GM23248 (cell line): ENCODE measurements at regions not wholly inside any gene's neighbourhood (a gene's known extent, or its start where the extent isn't known, plus 50 kb on each side); places are given as distances from the start of the nearest gene placed in this dataset.
"Not testable (repeated sequence)": the region's sequence is repeated elsewhere in the genome, so short reads cannot be mapped to it uniquely, and the experiment has no call there.

ENCODE experiments used
- DNase-seq: peaks from one replicate; pipeline ENCODE4 v3.0.0-alpha.2; 2015
- H2AFZ ChIP-seq: fragments of 200-600 bp; sonication (generic); 2 replicates; pipeline ENCODE4 v1.6.1; 2016; ENCODE audit warnings: antibody characterized with exemption
- H3F3A ChIP-seq: fragments of 200-600 bp; sonication (generic); 2 replicates; pipeline ENCODE4 v1.6.1; 2016; ENCODE audit warnings: mild to moderate bottlenecking, antibody characterized with exemption, mixed run types; ENCODE audit not compliant: insufficient read depth
- H3K27ac ChIP-seq: fragments of 200-600 bp; sonication (generic); 2 replicates; pipeline ENCODE4 v1.5.1; 2016; ENCODE audit warnings: mild to moderate bottlenecking
- H3K27me3 ChIP-seq: fragments of 200-600 bp; sonication (generic); replicated peaks from 2 replicates; pipeline ENCODE4 v1.6.1; 2016; ENCODE audit warnings: mild to moderate bottlenecking; ENCODE audit not compliant: insufficient read depth
- H3K36me3 ChIP-seq: fragments of 200-600 bp; sonication (generic); 2 replicates; pipeline ENCODE4 v1.6.1; 2016; ENCODE audit warnings: low read depth, mild to moderate bottlenecking
- H3K4me1 ChIP-seq: fragments of 200-600 bp; sonication (generic); 2 replicates; pipeline ENCODE4 v1.6.1; 2016; ENCODE audit warnings: mild to moderate bottlenecking; ENCODE audit not compliant: insufficient read depth
- H3K4me2 ChIP-seq: fragments of 200-600 bp; sonication (generic); one replicate; pipeline ENCODE4 v1.6.1; 2016; ENCODE audit warnings: mild to moderate bottlenecking; ENCODE audit not compliant: unreplicated experiment
- H3K4me3 ChIP-seq: fragments of 200-600 bp; sonication (generic); 2 replicates; pipeline ENCODE4 v1.5.1; 2016; ENCODE audit warnings: mild to moderate bottlenecking
- H3K79me2 ChIP-seq: fragments of 200-600 bp; sonication (generic); 2 replicates; pipeline ENCODE4 v1.6.1; 2016; ENCODE audit warnings: mild to moderate bottlenecking; ENCODE audit not compliant: insufficient read depth
- H3K9ac ChIP-seq: fragments of 200-600 bp; sonication (generic); 2 replicates; pipeline ENCODE4 v1.6.1; 2016; ENCODE audit warnings: mild to moderate bottlenecking
- H3K9me2 ChIP-seq: fragments of 200-600 bp; sonication (generic); 2 replicates; pipeline ENCODE4 v1.6.1; 2016; ENCODE audit warnings: mixed run types, mild to moderate bottlenecking, moderate library complexity; ENCODE audit not compliant: insufficient read depth
- H3K9me3 ChIP-seq: fragments of 200-600 bp; sonication (generic); one replicate; pipeline ENCODE4 v1.6.1; 2017; ENCODE audit warnings: low read depth
- H4K20me1 ChIP-seq: fragments of 200-600 bp; sonication (generic); 2 replicates; pipeline ENCODE4 v1.6.0; 2016; ENCODE audit not compliant: insufficient read depth
- EZH2 ChIP-seq: fragments of 200-600 bp; sonication (generic); IDR thresholded peaks from 2 replicates; pipeline ENCODE4 v1.6.1; 2018; ENCODE audit warnings: antibody characterized with exemption, mild to moderate bottlenecking; ENCODE audit not compliant: insufficient read depth, poor library complexity, severe bottlenecking
- EZH2phosphoT487 ChIP-seq: fragments of 200-600 bp; sonication (generic); IDR thresholded peaks from 2 replicates; pipeline ENCODE4 v1.6.1; 2018; ENCODE audit warnings: antibody characterized with exemption, moderate library complexity, mild to moderate bottlenecking, low read depth; ENCODE audit not compliant: insufficient read depth
- WGBS, 2 experiments: methylation state at CpG; one replicate each; pipeline ENCODE4 v1.1.6; 2015 to 2017; ENCODE audit warnings: low lambda C conversion rate in 2 of 2, low coverage in 1 of 2; ENCODE audit errors: missing lambda C conversion rate in 2 of 2; 5-methylcytosine and 5-hydroxymethylcytosine counted together
- in situ Hi-C: fragments of 300-500 bp; cut with MboI; formaldehyde crosslinking; loops from 2 replicates; pipeline ENCODE4 v1.15.0; 2020

DNA sequence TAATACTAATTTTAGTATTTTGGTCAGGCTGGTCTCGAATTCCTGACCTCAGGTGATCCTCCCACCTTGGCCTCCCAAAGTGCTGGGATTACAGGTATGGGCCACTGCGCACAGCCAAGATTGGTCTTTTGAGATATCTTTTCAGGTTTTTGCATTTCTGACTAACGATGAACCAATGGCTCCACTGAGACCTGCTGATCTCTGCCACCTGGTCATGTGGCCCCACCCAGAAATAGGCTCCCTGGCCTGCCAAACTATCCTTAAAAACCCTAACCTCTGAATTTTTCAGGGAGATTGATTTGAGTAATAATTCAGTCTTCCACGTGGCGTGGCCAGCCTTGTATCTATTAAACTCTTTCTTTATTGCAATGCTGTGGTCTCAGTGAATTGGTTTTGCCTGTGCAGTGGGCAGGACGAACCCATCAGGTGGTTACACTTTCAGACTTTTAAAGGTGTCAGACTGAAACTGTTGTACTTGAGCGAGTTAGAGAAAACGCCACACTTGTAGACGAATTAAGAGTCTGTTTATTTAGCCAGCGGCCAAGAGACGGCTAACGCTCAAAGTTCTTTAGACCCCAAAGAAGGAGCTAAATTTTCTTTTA, 85.8 kb upstream of the MSH6 start:
- TF ChIP-seq EZH2 (no peak), EZH2phosphoT487 (no peak)
- no peak overlapping the region for H3K27ac ChIP-seq
- no peaks in the 10 kb centered on the region for H3K4me1 ChIP-seq
- H3K79me2 ChIP-seq, result no peaks in the 10 kb centered on the region
- H3K9me3 ChIP-seq, result no peaks in the 10 kb centered on the region
- no peak overlapping the region for H2AFZ ChIP-seq
- DNase-seq, result no peak
- in situ Hi-C loops, result no loop called here
- H3K9ac ChIP-seq, result no peak overlapping the region
- no peak overlapping the region for H3K4me3 ChIP-seq
- WGBS, 2 experiments, result 66 to 67% methylated on average over 12 of the region's 12 CpGs
- H4K20me1 ChIP-seq, result no peaks in the 10 kb centered on the region
- no peaks in the 10 kb centered on the region for H3K36me3 ChIP-seq
- no peaks in the 10 kb centered on the region for H3K27me3 ChIP-seq
- no peaks in the 10 kb centered on the region for H3K9me2 ChIP-seq
- no peak overlapping the region for H3K4me2 ChIP-seq
- H3F3A ChIP-seq, result no peaks in the 10 kb centered on the region

DNA sequence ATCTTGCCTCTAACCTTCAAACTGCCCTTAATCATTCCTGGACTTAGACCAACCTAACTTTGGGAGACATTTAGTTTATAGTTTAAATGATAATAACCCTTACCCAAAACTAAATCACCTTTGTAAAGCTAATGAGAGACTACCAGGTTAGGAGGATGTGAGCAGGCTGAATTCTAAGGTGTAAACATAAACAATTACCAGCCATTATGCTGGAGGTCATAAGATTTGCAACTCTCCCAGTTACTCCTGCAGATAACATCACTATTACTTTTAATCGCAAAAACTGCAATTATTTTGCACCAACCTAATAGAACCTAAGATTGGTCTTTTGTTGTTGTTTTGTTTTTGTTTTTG, 86.5 kb upstream of the MSH6 start:
- 84 to 95% methylated on average over 1 of the region's 1 CpG for WGBS, 2 experiments
- Histone ChIP-seq H3K27me3 (no peaks in the 10 kb centered on the region), H2AFZ (no peak overlapping the region)

DNA sequence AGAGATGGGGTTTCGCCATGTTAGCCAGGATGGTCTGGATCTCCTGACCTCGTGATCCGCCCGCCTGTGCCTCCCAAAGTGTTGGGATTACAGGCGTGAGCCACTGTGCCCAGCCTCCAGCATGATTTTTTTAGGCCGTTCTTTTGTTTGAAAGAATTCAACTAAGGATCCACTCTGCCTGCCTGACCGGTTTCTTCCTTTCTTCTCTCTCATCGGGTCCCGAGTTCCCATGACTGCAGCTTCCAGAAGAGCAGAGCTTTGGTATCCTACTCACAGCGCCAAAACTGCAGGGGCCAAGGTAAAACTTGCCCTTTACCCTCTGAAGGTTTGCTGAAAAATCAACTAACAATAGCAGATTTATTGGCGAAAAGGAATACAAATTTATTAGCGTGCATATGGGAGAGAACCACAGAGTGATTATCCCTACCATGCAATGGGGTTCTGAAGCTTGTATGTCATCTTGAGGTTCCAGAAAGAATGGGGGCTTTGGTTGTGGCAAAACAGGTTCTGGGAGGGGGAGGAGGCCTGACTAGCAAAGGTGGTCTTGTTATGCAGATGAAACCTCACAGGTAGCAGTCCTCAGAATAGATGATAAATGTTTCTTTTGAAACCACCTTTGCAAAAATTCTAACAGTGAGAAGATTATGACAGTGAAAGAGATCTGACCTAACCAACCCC, 87.0 kb upstream of the MSH6 start:
- WGBS, 2 experiments, result 55 to 57% methylated on average over 12 of the region's 12 CpGs
- no peaks in the 10 kb centered on the region for H3K9me3 ChIP-seq
- H4K20me1 ChIP-seq, result no peaks in the 10 kb centered on the region
- H3K4me2 ChIP-seq, result no peak overlapping the region
- no peak overlapping the region for H2AFZ ChIP-seq
- TF ChIP-seq EZH2phosphoT487 (no peak), EZH2 (no peak)
- no peaks in the 10 kb centered on the region for H3K4me1 ChIP-seq
- DNase-seq, result no peak
- in situ Hi-C loops, result no loop called here
- no peak overlapping the region for H3K4me3 ChIP-seq
- no peaks in the 10 kb centered on the region for H3K36me3 ChIP-seq
- no peak overlapping the region for H3K27ac ChIP-seq
- no peaks in the 10 kb centered on the region for H3K9me2 ChIP-seq
- no peak overlapping the region for H3K9ac ChIP-seq
- H3K79me2 ChIP-seq, result no peaks in the 10 kb centered on the region
- no peaks in the 10 kb centered on the region for H3F3A ChIP-seq
- no peaks in the 10 kb centered on the region for H3K27me3 ChIP-seq

More for the DNA sequence above, 86.5 kb upstream of the MSH6 start:
- H3F3A ChIP-seq, result no peaks in the 10 kb centered on the region
- H3K27ac ChIP-seq, result no peak overlapping the region
- H3K4me3 ChIP-seq, result no peak overlapping the region
- no peak for DNase-seq
- TF ChIP-seq EZH2phosphoT487 (no peak), EZH2 (no peak)
- H3K36me3 ChIP-seq, result no peaks in the 10 kb centered on the region
- no peaks in the 10 kb centered on the region for H3K9me2 ChIP-seq
- no peak overlapping the region for H3K9ac ChIP-seq
- no peaks in the 10 kb centered on the region for H4K20me1 ChIP-seq
- no peak overlapping the region for H3K4me2 ChIP-seq
- H3K4me1 ChIP-seq, result no peaks in the 10 kb centered on the region
- no peaks in the 10 kb centered on the region for H3K9me3 ChIP-seq
- in situ Hi-C loops, result no loop called here
- no peaks in the 10 kb centered on the region for H3K79me2 ChIP-seq

DNA sequence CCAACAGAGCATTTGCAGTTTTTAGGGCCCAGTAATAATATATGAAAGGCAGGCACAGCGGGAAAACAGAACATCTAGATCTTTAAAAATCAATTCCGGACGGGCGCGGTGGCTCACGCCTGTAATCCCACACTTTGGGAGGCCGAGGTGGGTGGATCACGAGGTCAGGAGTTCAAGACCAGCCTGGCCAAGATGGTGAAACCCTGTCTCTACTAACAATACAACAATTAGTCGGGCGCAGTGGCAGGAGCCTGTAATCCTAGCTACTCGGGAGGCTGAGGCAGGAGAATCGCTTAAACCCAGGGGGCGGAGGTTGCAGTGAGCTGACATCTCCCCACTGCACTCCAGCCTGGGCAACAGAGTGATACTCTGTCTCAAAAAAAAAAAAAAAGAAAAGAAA, 88.5 kb upstream of the MSH6 start:
- H3K9me2 ChIP-seq, H3K27me3 ChIP-seq, H3K4me2 ChIP-seq, H3F3A ChIP-seq, H4K20me1 ChIP-seq, in situ Hi-C loops, H3K4me1 ChIP-seq, H3K9ac ChIP-seq, H3K36me3 ChIP-seq, DNase-seq, H3K4me3 ChIP-seq, H3K9me3 ChIP-seq, H3K27ac ChIP-seq, H2AFZ ChIP-seq, H3K79me2 ChIP-seq: not testable (repeated sequence)
- 78 to 79% methylated on average over 13 of the region's 13 CpGs for WGBS, 2 experiments

DNA sequence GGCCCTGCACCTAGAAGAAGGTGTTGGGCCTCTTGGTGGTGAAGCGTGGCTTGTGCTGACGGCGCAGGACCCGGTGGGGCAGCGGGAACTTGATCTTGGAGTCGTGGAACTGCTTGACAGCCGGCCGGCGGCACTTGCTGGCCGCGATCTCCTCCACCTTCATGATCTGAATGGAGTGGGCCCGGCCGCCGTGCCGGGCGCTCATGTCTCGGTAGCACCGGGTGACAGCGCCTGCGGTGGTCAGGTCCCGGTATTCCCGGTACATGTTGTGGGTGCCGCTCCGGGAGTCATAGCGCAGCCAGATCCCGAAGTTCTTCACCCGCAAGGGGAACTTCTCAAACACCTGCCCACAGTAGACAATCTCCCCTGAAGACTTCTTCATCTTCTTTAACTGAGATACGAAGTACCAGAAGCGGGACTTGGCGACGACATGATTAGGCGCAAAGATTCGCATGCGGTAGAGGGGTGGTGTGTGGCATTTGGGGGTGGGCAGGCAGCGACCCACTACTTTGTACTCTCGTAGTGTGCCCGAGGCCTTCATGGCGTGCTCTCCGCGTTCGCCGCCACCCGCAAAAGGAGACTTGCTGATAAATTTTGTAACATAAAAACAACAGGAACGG, 92.1 kb upstream of the MSH6 start:
- H3K79me2 ChIP-seq, H2AFZ ChIP-seq, H3K4me2 ChIP-seq, H3K36me3 ChIP-seq, H3K4me3 ChIP-seq, H3K9me2 ChIP-seq, H3K9ac ChIP-seq, in situ Hi-C loops, DNase-seq, H3F3A ChIP-seq, H4K20me1 ChIP-seq, H3K9me3 ChIP-seq, H3K27ac ChIP-seq, H3K4me1 ChIP-seq, H3K27me3 ChIP-seq: not testable (repeated sequence)
- WGBS, 2 experiments, result 92 to 94% methylated on average over 37 to 44 of the region's 44 CpGs
